Adrenal gland (tissue), 5 donors: ENCODE measurements at regions not wholly inside any gene's neighbourhood (a gene's known extent, or its start where the extent isn't known, plus 50 kb on each side); places are given as distances from the start of the nearest gene placed in this dataset.

Experiments used
- POLR2A ChIP-seq, 2 donors: fragments of 450-650 bp; IDR thresholded peaks; one replicate each; pipeline ENCODE4 v1.6.1; 2017; ENCODE audit warnings: antibody characterized with exemption in 2 of 2, mild to moderate bottlenecking in 2 of 2, moderate library complexity in 1 of 2
- TF ChIP-seq, protein P1 (sequence below), 6 experiments: fragments of 450-650 bp in 4 of 6; fragments of 200-600 bp in 2 of 6; sonication (generic) in 1 of 6; IDR thresholded peaks; 1 replicate in 5 of 6; 2 replicates in 1 of 6; pipeline versions ENCODE4 v1.5.1 to v1.8.0; 2016 to 2021; ENCODE audit warnings: antibody characterized with exemption in 6 of 6, mild to moderate bottlenecking in 2 of 6, moderate library complexity in 1 of 6
- donor health status: DM: no; HTN: no; CAD: no.

DNA sequence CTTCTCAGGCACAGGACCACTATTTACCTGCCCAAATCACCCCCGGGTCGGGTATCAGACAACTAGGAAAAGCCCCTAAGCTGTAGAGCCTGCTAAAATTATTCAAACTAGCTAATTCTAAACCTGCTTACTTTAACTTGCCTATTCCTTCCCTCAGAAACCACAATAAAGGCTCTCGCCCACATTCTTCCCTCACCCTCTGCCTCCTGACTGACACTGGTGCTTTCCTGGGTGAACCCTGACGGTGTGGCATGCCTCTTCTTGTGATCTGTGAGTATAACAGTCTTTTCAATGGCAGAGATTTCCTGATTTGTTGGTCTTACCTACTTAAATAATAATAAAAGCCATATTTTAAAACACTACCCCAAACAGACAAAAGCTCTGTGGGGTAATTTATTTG lies 209.4 kb upstream of the XIST start:
- TF ChIP-seq, protein P1, sequence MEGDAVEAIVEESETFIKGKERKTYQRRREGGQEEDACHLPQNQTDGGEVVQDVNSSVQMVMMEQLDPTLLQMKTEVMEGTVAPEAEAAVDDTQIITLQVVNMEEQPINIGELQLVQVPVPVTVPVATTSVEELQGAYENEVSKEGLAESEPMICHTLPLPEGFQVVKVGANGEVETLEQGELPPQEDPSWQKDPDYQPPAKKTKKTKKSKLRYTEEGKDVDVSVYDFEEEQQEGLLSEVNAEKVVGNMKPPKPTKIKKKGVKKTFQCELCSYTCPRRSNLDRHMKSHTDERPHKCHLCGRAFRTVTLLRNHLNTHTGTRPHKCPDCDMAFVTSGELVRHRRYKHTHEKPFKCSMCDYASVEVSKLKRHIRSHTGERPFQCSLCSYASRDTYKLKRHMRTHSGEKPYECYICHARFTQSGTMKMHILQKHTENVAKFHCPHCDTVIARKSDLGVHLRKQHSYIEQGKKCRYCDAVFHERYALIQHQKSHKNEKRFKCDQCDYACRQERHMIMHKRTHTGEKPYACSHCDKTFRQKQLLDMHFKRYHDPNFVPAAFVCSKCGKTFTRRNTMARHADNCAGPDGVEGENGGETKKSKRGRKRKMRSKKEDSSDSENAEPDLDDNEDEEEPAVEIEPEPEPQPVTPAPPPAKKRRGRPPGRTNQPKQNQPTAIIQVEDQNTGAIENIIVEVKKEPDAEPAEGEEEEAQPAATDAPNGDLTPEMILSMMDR (IDR thresholded peaks at IDR 0.05) = no peak
- no peak for TF ChIP-seq POLR2A (IDR thresholded peaks at IDR 0.05)
